GM10266 (cell line): ENCODE measurements at regions not wholly inside any gene's neighbourhood (a gene's known extent, or its start where the extent isn't known, plus 50 kb on each side); places are given as distances from the start of the nearest gene placed in this dataset.

Experiments
- DNase-seq: peaks from one replicate; pipeline ENCODE4 v3.0.0; 2012; ENCODE audit errors: extremely low spot score
- CTCF ChIP-seq: IDR thresholded peaks from 2 replicates; pipeline ENCODE4 v1.5.1; 2012; ENCODE audit warnings: mild to moderate bottlenecking, low read depth; ENCODE audit not compliant: control insufficient read depth, insufficient read depth; ENCODE audit errors: missing control alignments

GRCh38 chr5:77876862-77877502 lies 100.8 kb upstream of the TBCA start:
- TF ChIP-seq CTCF: no peak
- no peak for DNase-seq

- no peak for TF ChIP-seq CTCF
- DNase-seq: no peak
These were observed 100.2 kb upstream of the TBCA start for GRCh38 chr5:77876316-77876715.

DNA sequence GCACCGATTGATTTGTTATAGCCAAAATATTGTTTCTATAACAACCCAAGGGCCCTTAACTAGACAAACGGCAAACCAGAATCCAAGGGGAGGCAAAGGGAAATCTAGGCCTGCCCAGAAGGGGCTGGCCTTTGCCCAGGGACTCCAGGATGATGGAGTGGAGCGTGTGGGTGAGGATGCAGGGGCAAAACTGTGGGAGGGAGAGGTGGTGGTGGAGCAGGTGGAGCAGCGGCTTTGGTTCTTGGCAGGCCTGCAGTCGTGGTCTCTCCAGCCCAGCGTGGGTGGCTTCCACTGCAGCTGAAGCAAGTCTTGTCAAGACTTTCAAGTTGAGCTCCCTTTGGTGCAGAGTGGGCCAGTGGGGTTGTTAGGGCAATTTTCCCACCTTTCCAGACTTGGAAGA lies 98.6 kb upstream of the TBCA start:
- no peak for DNase-seq
- no peak for TF ChIP-seq CTCF

GRCh38 chr5:77873239-77873638 lies 97.1 kb upstream of the TBCA start:
- DNase-seq: no peak
- TF ChIP-seq CTCF: no peak

- DNase-seq: no peak
- no peak for TF ChIP-seq CTCF
These were observed 95.8 kb upstream of the TBCA start for GRCh38 chr5:77871946-77872345.

GRCh38 chr5:77871016-77871415 lies 94.9 kb upstream of the TBCA start:
- DNase-seq: no peak
- no peak for TF ChIP-seq CTCF

DNA sequence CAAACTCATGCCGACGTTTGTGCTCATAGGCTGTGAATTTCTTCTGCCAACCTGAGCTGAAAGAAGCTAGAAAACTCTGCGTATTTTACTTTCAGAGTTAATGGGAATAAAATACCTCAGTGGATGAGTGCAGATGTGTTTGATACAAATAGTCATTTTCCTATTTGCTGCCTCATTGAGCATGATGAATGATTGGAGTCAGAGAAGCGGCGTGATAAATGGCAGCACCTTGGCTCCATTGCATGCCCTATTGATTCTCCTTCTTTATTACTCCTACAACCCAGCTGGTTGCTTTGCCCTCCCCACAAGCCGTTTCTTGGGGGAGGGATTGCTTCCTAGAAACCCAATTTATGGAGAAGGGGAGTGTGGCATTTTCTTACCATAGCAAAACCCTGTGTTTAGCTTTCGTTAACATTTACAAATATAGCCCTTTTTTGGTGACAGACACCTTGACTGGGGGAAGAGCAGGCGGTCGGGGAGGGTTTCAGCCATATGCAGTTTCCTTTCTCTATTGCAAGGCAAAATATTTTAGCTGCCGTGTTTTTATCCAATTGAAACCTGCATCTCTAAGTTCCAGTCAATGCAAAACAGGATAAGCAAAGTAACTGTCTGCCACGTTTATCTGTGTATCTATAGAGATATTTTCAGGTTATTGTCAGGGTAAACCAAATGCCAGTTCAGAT lies 93.1 kb upstream of the TBCA start:
- DNase-seq: no peak
- TF ChIP-seq CTCF: no peak
